Vagina (tissue), 2 donors: ENCODE measurements at regions not wholly inside any gene's neighbourhood (a gene's known extent, or its start where the extent isn't known, plus 50 kb on each side); places are given as distances from the start of the nearest gene placed in this dataset.

ENCODE experiments used
- DNase-seq, 2 donors: peaks; one replicate each; pipeline ENCODE4 v3.0.0-alpha.2; 2017; ENCODE audit errors: extremely low spot score in 2 of 2
- H3K27ac ChIP-seq: fragments of 200-600 bp; sonication (generic); one replicate; pipeline ENCODE4 v1.5.1; 2019
- H3K27me3 ChIP-seq: fragments of 200-600 bp; sonication (generic); one replicate; pipeline ENCODE4 v1.5.1; 2019
- H3K36me3 ChIP-seq, 2 donors: fragments of 200-600 bp; sonication (generic); one replicate each; pipeline ENCODE4 v1.5.1; 2017 to 2019
- H3K4me1 ChIP-seq: fragments of 200-600 bp; sonication (generic); one replicate; pipeline ENCODE4 v1.5.1; 2019
- H3K4me3 ChIP-seq, 2 donors: fragments of 200-600 bp; sonication (generic); 1 replicate in 1 of 2; 2 replicates in 1 of 2; pipeline ENCODE4 v1.5.1; 2016 to 2019
- H3K9me3 ChIP-seq: fragments of 200-600 bp; sonication (generic); one replicate; pipeline ENCODE4 v1.5.1; 2019
- POLR2A ChIP-seq, 2 donors: fragments of 450-650 bp; IDR thresholded peaks; one replicate each; pipeline ENCODE4 v1.6.1; 2017; ENCODE audit warnings: antibody characterized with exemption in 2 of 2, mild to moderate bottlenecking in 2 of 2, moderate library complexity in 2 of 2
- POLR2AphosphoS5 ChIP-seq, 2 donors: sonication (generic); formaldehyde crosslinking; IDR thresholded peaks; one replicate each; pipeline ENCODE4 v1.9.0; 2017; ENCODE audit warnings: antibody characterized with exemption in 2 of 2, mild to moderate bottlenecking in 2 of 2, low read depth in 1 of 2; ENCODE audit not compliant: insufficient read depth in 1 of 2
- intact Hi-C: fragments of 100-400 bp; cut with DNase I; formaldehyde crosslinking; loops from one replicate; pipeline ENCODE4 v1.15.1; 2023
- TF ChIP-seq, protein P1 (sequence below), 3 experiments: fragments of 450-650 bp in 2 of 3; fragments of 200-600 bp in 1 of 3; sonication (generic) in 1 of 3; IDR thresholded peaks; one replicate each; pipeline ENCODE4 v1.5.1; 2017 to 2019; ENCODE audit warnings: antibody characterized with exemption in 3 of 3, mild to moderate bottlenecking in 2 of 3, moderate library complexity in 2 of 3

DNA sequence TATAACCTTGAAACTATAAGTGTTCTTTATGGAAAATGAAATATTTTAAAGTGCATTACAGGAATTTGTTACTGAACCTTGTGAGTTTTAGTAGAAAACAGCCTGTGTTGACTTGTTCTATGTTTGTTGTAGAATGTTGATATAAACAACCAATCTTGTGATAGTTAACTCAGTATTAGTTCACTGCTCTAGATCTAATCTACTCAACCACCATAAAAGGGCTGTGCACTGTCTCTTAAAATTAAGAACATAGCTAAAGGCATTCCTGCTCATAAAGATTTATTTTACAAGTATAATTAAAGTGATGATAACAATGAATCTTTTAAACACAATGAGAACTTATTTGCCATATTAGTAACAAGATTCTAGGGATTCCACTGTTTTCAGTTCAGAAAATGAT lies 110.5 kb upstream of the KLF7 start:
- Histone ChIP-seq H3K4me1 (no peaks in the 10 kb centered on the region), H3K27ac (no peak overlapping the region), H3K27me3 (no peaks in the 10 kb centered on the region), H3K36me3 (no peaks in the 10 kb centered on the region), H3K9me3 (no peaks in the 10 kb centered on the region), H3K4me3 (no peak overlapping the region)
- no peak for DNase-seq
- intact Hi-C loops, result no loop called here
- TF ChIP-seq POLR2AphosphoS5 (IDR thresholded peaks at IDR 0.05; ENCODE audit: insufficient read depth in 1 of 2, low read depth in 1 of 2), result no peak
- TF ChIP-seq POLR2A (IDR thresholded peaks at IDR 0.05), result no peak
- TF ChIP-seq, protein P1, sequence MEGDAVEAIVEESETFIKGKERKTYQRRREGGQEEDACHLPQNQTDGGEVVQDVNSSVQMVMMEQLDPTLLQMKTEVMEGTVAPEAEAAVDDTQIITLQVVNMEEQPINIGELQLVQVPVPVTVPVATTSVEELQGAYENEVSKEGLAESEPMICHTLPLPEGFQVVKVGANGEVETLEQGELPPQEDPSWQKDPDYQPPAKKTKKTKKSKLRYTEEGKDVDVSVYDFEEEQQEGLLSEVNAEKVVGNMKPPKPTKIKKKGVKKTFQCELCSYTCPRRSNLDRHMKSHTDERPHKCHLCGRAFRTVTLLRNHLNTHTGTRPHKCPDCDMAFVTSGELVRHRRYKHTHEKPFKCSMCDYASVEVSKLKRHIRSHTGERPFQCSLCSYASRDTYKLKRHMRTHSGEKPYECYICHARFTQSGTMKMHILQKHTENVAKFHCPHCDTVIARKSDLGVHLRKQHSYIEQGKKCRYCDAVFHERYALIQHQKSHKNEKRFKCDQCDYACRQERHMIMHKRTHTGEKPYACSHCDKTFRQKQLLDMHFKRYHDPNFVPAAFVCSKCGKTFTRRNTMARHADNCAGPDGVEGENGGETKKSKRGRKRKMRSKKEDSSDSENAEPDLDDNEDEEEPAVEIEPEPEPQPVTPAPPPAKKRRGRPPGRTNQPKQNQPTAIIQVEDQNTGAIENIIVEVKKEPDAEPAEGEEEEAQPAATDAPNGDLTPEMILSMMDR (IDR thresholded peaks at IDR 0.05), result no peak

- Histone ChIP-seq H3K36me3 (no peaks in the 10 kb centered on the region), H3K4me1 (no peaks in the 10 kb centered on the region), H3K4me3 (no peak overlapping the region), H3K27ac (no peak overlapping the region), H3K27me3 (no peaks in the 10 kb centered on the region), H3K9me3 (no peaks in the 10 kb centered on the region)
- DNase-seq, result no peak
- no peak for TF ChIP-seq POLR2A (IDR thresholded peaks at IDR 0.05)
- TF ChIP-seq, protein P1 (IDR thresholded peaks at IDR 0.05), result no peak
- TF ChIP-seq POLR2AphosphoS5 (IDR thresholded peaks at IDR 0.05; ENCODE audit: insufficient read depth in 1 of 2, low read depth in 1 of 2), result no peak
- intact Hi-C loops, result no loop called here
Measured at GRCh38 chr2:207276858-207277257, 111.1 kb upstream of the KLF7 start.

DNA sequence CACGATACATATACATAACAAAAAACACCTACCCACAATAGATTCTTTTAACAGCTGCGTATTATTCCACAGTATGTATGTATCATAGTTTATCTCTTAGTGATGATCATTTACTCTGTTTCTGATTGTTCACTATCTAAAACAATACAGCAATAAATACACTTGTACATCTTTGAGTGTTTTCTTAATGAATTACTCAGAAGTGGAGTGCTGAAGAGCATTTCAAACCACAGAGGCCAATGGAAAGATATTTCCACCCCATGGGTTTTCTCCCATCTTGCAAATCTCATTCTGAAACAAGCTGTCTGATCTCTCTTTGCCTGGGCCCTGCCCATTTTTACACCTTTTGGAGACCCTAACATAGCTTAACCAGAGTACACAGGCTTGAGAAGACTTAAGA lies 113.8 kb upstream of the KLF7 start:
- TF ChIP-seq, protein P1 (IDR thresholded peaks at IDR 0.05), result no peak
- TF ChIP-seq POLR2A (IDR thresholded peaks at IDR 0.05) (no peak), POLR2AphosphoS5 (IDR thresholded peaks at IDR 0.05; ENCODE audit: insufficient read depth in 1 of 2, low read depth in 1 of 2) (no peak)
- H3K4me1 ChIP-seq, result peaks cover 9% of the 10 kb centered on the region
- DNase-seq, result no peak
- no peaks in the 10 kb centered on the region for H3K27me3 ChIP-seq
- H3K9me3 ChIP-seq, result no peaks in the 10 kb centered on the region
- H3K27ac ChIP-seq, result no peak overlapping the region
- H3K36me3 ChIP-seq, result no peaks in the 10 kb centered on the region
- no peak overlapping the region for H3K4me3 ChIP-seq
- intact Hi-C loops, result no loop called here

GRCh38 chr2:207281436-207281835 lies 115.7 kb upstream of the KLF7 start:
- peaks cover 21% of the 10 kb centered on the region for H3K4me1 ChIP-seq
- no peaks in the 10 kb centered on the region for H3K9me3 ChIP-seq
- TF ChIP-seq POLR2A (IDR thresholded peaks at IDR 0.05) (no peak), POLR2AphosphoS5 (IDR thresholded peaks at IDR 0.05; ENCODE audit: insufficient read depth in 1 of 2, low read depth in 1 of 2) (no peak)
- TF ChIP-seq, protein P1 (IDR thresholded peaks at IDR 0.05), result no peak
- no peak for DNase-seq
- no peak overlapping the region for H3K4me3 ChIP-seq
- intact Hi-C loops, result no loop called here
- no peaks in the 10 kb centered on the region for H3K27me3 ChIP-seq
- H3K36me3 ChIP-seq, result no peaks in the 10 kb centered on the region
- H3K27ac ChIP-seq, result no peak overlapping the region

DNA sequence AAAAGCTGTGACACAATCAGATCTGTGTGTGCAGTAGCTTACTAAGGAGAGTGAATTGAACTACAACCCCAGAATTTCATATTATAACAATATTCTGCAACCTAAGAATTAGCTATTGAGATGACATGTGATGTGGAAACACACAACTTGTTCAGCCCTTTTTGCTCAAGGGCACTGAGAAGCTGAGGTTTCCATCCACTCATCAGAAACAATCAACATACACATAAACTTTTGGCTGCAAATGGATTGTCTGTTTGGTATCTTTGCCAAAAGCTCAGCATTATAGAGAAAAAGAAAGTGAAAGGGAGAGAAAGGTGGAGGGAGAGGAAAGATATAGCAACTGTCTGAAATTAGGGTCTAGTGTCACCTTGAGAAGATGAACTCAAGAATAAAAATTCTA lies 117.2 kb upstream of the KLF7 start:
- intact Hi-C loops, result no loop called here
- H3K36me3 ChIP-seq, result no peaks in the 10 kb centered on the region
- no peak for DNase-seq
- no peak overlapping the region for H3K4me3 ChIP-seq
- no peak for TF ChIP-seq POLR2AphosphoS5 (IDR thresholded peaks at IDR 0.05; ENCODE audit: insufficient read depth in 1 of 2, low read depth in 1 of 2)
- TF ChIP-seq, protein P1 (IDR thresholded peaks at IDR 0.05), result no peak
- no peak for TF ChIP-seq POLR2A (IDR thresholded peaks at IDR 0.05)
- H3K4me1 ChIP-seq, result peaks cover 21% of the 10 kb centered on the region
- no peaks in the 10 kb centered on the region for H3K9me3 ChIP-seq
- H3K27ac ChIP-seq, result no peak overlapping the region
- H3K27me3 ChIP-seq, result no peaks in the 10 kb centered on the region
